Activated naive CD4-positive, alpha-beta T cell treated with anti-CD3 and anti-CD28 coated beads, Interleukin-2, amount 10 ng/mL, durations not matched to agents 7 days and 5 days (primary cell): ENCODE measurements at regions not wholly inside any gene's neighbourhood (a gene's known extent, or its start where the extent isn't known, plus 50 kb on each side); places are given as distances from the start of the nearest gene placed in this dataset.
"Not testable (repeated sequence)": the region's sequence is repeated elsewhere in the genome, so short reads cannot be mapped to it uniquely, and the experiment has no call there.

ENCODE experiments used
- CTCF ChIA-PET: fragments of 350-600 bp; sonication (Branson Sonifier 250); formaldehyde crosslinking; loops from one replicate; lab custom pipeline; 2021; ENCODE audit warnings: antibody characterized with exemption; lab: Charles Lee
- DNase-seq: peaks from one replicate; pipeline ENCODE4 v3.0.0-alpha.2; 2020
- H3K27ac Mint-ChIP-seq: one replicate; pipeline ENCODE4 v1.8.0; 2021; ENCODE audit warnings: mild to moderate bottlenecking, moderate library complexity, mixed read lengths
- H3K27me3 Mint-ChIP-seq: one replicate; pipeline ENCODE4 v1.8.0; 2021; ENCODE audit warnings: mild to moderate bottlenecking, mixed read lengths
- H3K36me3 Mint-ChIP-seq: one replicate; pipeline ENCODE4 v1.8.0; 2021; ENCODE audit warnings: mixed read lengths
- H3K4me1 Mint-ChIP-seq: one replicate; pipeline ENCODE4 v1.8.0; 2021; ENCODE audit warnings: mixed read lengths
- H3K4me3 Mint-ChIP-seq: one replicate; pipeline ENCODE4 v1.8.0; 2021; ENCODE audit warnings: mild to moderate bottlenecking, moderate library complexity, mixed read lengths
- H3K9me3 Mint-ChIP-seq: one replicate; pipeline ENCODE4 v1.8.0; 2021; ENCODE audit warnings: mixed read lengths

GRCh38 chr5:39532511-39532910, 107.7 kb upstream of the DAB2 start:
- H3K4me3 Mint-ChIP-seq = no peak overlapping the region
- H3K27me3 Mint-ChIP-seq = peaks cover 10% of the 10 kb centered on the region
- H3K27ac Mint-ChIP-seq = no peak overlapping the region
- no peaks in the 10 kb centered on the region for H3K36me3 Mint-ChIP-seq
- no peak for DNase-seq
- no peaks in the 10 kb centered on the region for H3K4me1 Mint-ChIP-seq
- CTCF ChIA-PET = no interaction called here
- H3K9me3 Mint-ChIP-seq = no peaks in the 10 kb centered on the region

- no peaks in the 10 kb centered on the region for H3K9me3 Mint-ChIP-seq
Measured at GRCh38 chr5:39531306-39531705, 106.5 kb upstream of the DAB2 start.

GRCh38 chr5:39526914-39527477, 102.2 kb upstream of the DAB2 start:
- no peaks in the 10 kb centered on the region for H3K4me1 Mint-ChIP-seq
- peaks cover 4% of the 10 kb centered on the region for H3K27me3 Mint-ChIP-seq
- no peaks in the 10 kb centered on the region for H3K36me3 Mint-ChIP-seq
- no peak overlapping the region for H3K4me3 Mint-ChIP-seq
- CTCF ChIA-PET = no interaction called here
- no peak for DNase-seq
- no peaks in the 10 kb centered on the region for H3K9me3 Mint-ChIP-seq
- H3K27ac Mint-ChIP-seq = no peak overlapping the region

More at GRCh38 chr5:39531306-39531705, 106.5 kb upstream of the DAB2 start:
- Mint-ChIP-seq H3K27ac (no peak overlapping the region), H3K36me3 (no peaks in the 10 kb centered on the region), H3K27me3 (peaks cover 10% of the 10 kb centered on the region), H3K4me1 (no peaks in the 10 kb centered on the region), H3K4me3 (no peak overlapping the region)
- DNase-seq = no peak
- CTCF ChIA-PET = no interaction called here

- H3K9me3 Mint-ChIP-seq, H3K27me3 Mint-ChIP-seq, H3K27ac Mint-ChIP-seq, DNase-seq, H3K4me1 Mint-ChIP-seq, H3K36me3 Mint-ChIP-seq, H3K4me3 Mint-ChIP-seq, CTCF ChIA-PET: not testable (repeated sequence)
Measured at GRCh38 chr5:39525781-39526180, 101.0 kb upstream of the DAB2 start.

GRCh38 chr5:39525271-39525670, 100.5 kb upstream of the DAB2 start:
- DNase-seq = no peak
- Mint-ChIP-seq H3K9me3 (no peaks in the 10 kb centered on the region), H3K36me3 (no peaks in the 10 kb centered on the region), H3K4me3 (no peak overlapping the region), H3K4me1 (no peaks in the 10 kb centered on the region), H3K27ac (no peak overlapping the region), H3K27me3 (no peaks in the 10 kb centered on the region)
- CTCF ChIA-PET = no interaction called here

GRCh38 chr5:39523821-39524220, 99.0 kb upstream of the DAB2 start:
- Mint-ChIP-seq H3K4me1 (no peaks in the 10 kb centered on the region), H3K36me3 (no peaks in the 10 kb centered on the region), H3K9me3 (no peaks in the 10 kb centered on the region), H3K27ac (no peak overlapping the region), H3K27me3 (no peaks in the 10 kb centered on the region), H3K4me3 (no peak overlapping the region)
- no peak for DNase-seq
- CTCF ChIA-PET = no interaction called here

- H3K27ac Mint-ChIP-seq = no peak overlapping the region
- H3K27me3 Mint-ChIP-seq = no peaks in the 10 kb centered on the region
- no peaks in the 10 kb centered on the region for H3K4me1 Mint-ChIP-seq
- DNase-seq = no peak
- CTCF ChIA-PET = no interaction called here
- H3K4me3 Mint-ChIP-seq = no peak overlapping the region
- H3K9me3 Mint-ChIP-seq = no peaks in the 10 kb centered on the region
- no peaks in the 10 kb centered on the region for H3K36me3 Mint-ChIP-seq
Measured at GRCh38 chr5:39521940-39522590, 97.3 kb upstream of the DAB2 start.

GRCh38 chr5:39521098-39521860, 96.5 kb upstream of the DAB2 start:
- Mint-ChIP-seq H3K27me3 (no peaks in the 10 kb centered on the region), H3K36me3 (no peaks in the 10 kb centered on the region), H3K9me3 (no peaks in the 10 kb centered on the region), H3K27ac (no peak overlapping the region), H3K4me1 (no peaks in the 10 kb centered on the region), H3K4me3 (no peak overlapping the region)
- DNase-seq = no peak
- CTCF ChIA-PET = no interaction called here

- Mint-ChIP-seq H3K27ac (no peak overlapping the region), H3K36me3 (no peaks in the 10 kb centered on the region), H3K4me3 (no peak overlapping the region), H3K4me1 (no peaks in the 10 kb centered on the region), H3K27me3 (no peaks in the 10 kb centered on the region), H3K9me3 (no peaks in the 10 kb centered on the region)
- no peak for DNase-seq
- CTCF ChIA-PET = no interaction called here
Measured at GRCh38 chr5:39520232-39520572, 95.4 kb upstream of the DAB2 start.

GRCh38 chr5:39519566-39520231, 94.9 kb upstream of the DAB2 start:
- Mint-ChIP-seq H3K4me3 (no peak overlapping the region), H3K9me3 (no peaks in the 10 kb centered on the region), H3K36me3 (no peaks in the 10 kb centered on the region), H3K27ac (no peak overlapping the region), H3K4me1 (no peaks in the 10 kb centered on the region), H3K27me3 (no peaks in the 10 kb centered on the region)
- CTCF ChIA-PET = interaction anchor here (0.9 to 1.7 kb wide), 3 partner anchors 11 to 144 kb away, joined by 3 to 4 read pairs (median 4); no protein-coding TSS in a partner anchor
- DNase-seq = no peak

GRCh38 chr5:39519079-39519478, 94.3 kb upstream of the DAB2 start:
- CTCF ChIA-PET = interaction anchor here (0.9 to 1.7 kb wide), 3 partner anchors 11 to 143 kb away, joined by 3 to 4 read pairs (median 4); no protein-coding TSS in a partner anchor
- no peaks in the 10 kb centered on the region for H3K27me3 Mint-ChIP-seq
- H3K9me3 Mint-ChIP-seq = no peaks in the 10 kb centered on the region
- H3K4me3 Mint-ChIP-seq = no peak overlapping the region
- DNase-seq = no peak
- no peaks in the 10 kb centered on the region for H3K36me3 Mint-ChIP-seq
- H3K4me1 Mint-ChIP-seq = no peaks in the 10 kb centered on the region
- H3K27ac Mint-ChIP-seq = no peak overlapping the region

- Mint-ChIP-seq H3K36me3 (no peaks in the 10 kb centered on the region), H3K27ac (no peak overlapping the region), H3K27me3 (no peaks in the 10 kb centered on the region), H3K4me3 (no peak overlapping the region), H3K9me3 (no peaks in the 10 kb centered on the region), H3K4me1 (no peaks in the 10 kb centered on the region)
- CTCF ChIA-PET = interaction anchor here (1.5 to 1.7 kb wide), 2 partner anchors 29 to 142 kb away, joined by 4 read pairs; no protein-coding TSS in a partner anchor
- no peak for DNase-seq
Measured at GRCh38 chr5:39518516-39518915, 93.7 kb upstream of the DAB2 start.

- CTCF ChIA-PET = no interaction called here
Measured at GRCh38 chr5:39517800-39518199, 93.0 kb upstream of the DAB2 start.

GRCh38 chr5:39515881-39516280, 91.1 kb upstream of the DAB2 start:
- no peaks in the 10 kb centered on the region for H3K27me3 Mint-ChIP-seq
- no peak overlapping the region for H3K27ac Mint-ChIP-seq
- CTCF ChIA-PET = no interaction called here
- H3K4me3 Mint-ChIP-seq = no peak overlapping the region
- no peaks in the 10 kb centered on the region for H3K36me3 Mint-ChIP-seq
- H3K4me1 Mint-ChIP-seq = no peaks in the 10 kb centered on the region
- DNase-seq = no peak
- H3K9me3 Mint-ChIP-seq = no peaks in the 10 kb centered on the region

More at GRCh38 chr5:39517800-39518199, 93.0 kb upstream of the DAB2 start:
- Mint-ChIP-seq H3K9me3 (no peaks in the 10 kb centered on the region), H3K4me3 (no peak overlapping the region), H3K27ac (no peak overlapping the region), H3K4me1 (no peaks in the 10 kb centered on the region), H3K27me3 (no peaks in the 10 kb centered on the region), H3K36me3 (no peaks in the 10 kb centered on the region)
- no peak for DNase-seq
